Astrocyte of the cerebellum (primary cell): ENCODE measurements at regions not wholly inside any gene's neighbourhood (a gene's known extent, or its start where the extent isn't known, plus 50 kb on each side); places are given as distances from the start of the nearest gene placed in this dataset.

Experiments used
- DNase-seq: peaks from one replicate; pipeline ENCODE4 v3.0.0-alpha.2; 2011; ENCODE audit warnings: low read depth
- H3K4me3 ChIP-seq: 2 replicates; pipeline ENCODE4 v1.5.1; 2011; ENCODE audit warnings: mild to moderate bottlenecking, low read depth, low read length, moderate library complexity
- CTCF ChIP-seq: IDR thresholded peaks from 2 replicates; pipeline ENCODE4 v1.5.1; 2012; ENCODE audit warnings: low read length, low read depth, moderate library complexity, mild to moderate bottlenecking; ENCODE audit errors: missing control alignments
- in situ Hi-C: cut with HindIII; loops from 2 replicates; pipeline ENCODE4 v1.10.0; 2017; ENCODE audit warnings: low sequenced_read_pairs

- in situ Hi-C loops, result no loop called here
- H3K4me3 ChIP-seq, result no peak overlapping the region
- DNase-seq, result no peak
- TF ChIP-seq CTCF, result no peak
Measured at GRCh38 chrX:8341814-8342590, 122.6 kb upstream of the VCX3B start.

GRCh38 chrX:8345473-8345872 lies 119.2 kb upstream of the VCX3B start:
- in situ Hi-C loops, result no loop called here

GRCh38 chrX:8346060-8346459 lies 118.6 kb upstream of the VCX3B start:
- in situ Hi-C loops, result no loop called here

More at GRCh38 chrX:8345473-8345872, 119.2 kb upstream of the VCX3B start:
- TF ChIP-seq CTCF, result no peak
- no peak overlapping the region for H3K4me3 ChIP-seq
- DNase-seq, result no peak

GRCh38 chrX:8346892-8347291 lies 117.7 kb upstream of the VCX3B start:
- TF ChIP-seq CTCF, result no peak
- no peak overlapping the region for H3K4me3 ChIP-seq
- in situ Hi-C loops, result no loop called here
- DNase-seq, result no peak

More at GRCh38 chrX:8346060-8346459, 118.6 kb upstream of the VCX3B start:
- H3K4me3 ChIP-seq, result no peak overlapping the region
- TF ChIP-seq CTCF, result no peak
- DNase-seq, result no peak

- DNase-seq, result no peak
- TF ChIP-seq CTCF, result no peak
- no peak overlapping the region for H3K4me3 ChIP-seq
- in situ Hi-C loops, result no loop called here
Measured at GRCh38 chrX:8349816-8350544, 114.7 kb upstream of the VCX3B start.

GRCh38 chrX:8358302-8358701 lies 106.3 kb upstream of the VCX3B start:
- H3K4me3 ChIP-seq, result no peak overlapping the region
- TF ChIP-seq CTCF, result no peak
- DNase-seq, result no peak
- in situ Hi-C loops, result no loop called here
